ENCODE measurements at regions not wholly inside any gene's neighbourhood (a gene's known extent, or its start where the extent isn't known, plus 50 kb on each side); places are given as distances from the start of the nearest gene placed in this dataset.
A peak's percentile ranks its signal among the peaks of the same experiment; 100 is the strongest.
"Not testable (repeated sequence)": the region's sequence is repeated elsewhere in the genome, so short reads cannot be mapped to it uniquely, and the experiment has no call there.

DNA sequence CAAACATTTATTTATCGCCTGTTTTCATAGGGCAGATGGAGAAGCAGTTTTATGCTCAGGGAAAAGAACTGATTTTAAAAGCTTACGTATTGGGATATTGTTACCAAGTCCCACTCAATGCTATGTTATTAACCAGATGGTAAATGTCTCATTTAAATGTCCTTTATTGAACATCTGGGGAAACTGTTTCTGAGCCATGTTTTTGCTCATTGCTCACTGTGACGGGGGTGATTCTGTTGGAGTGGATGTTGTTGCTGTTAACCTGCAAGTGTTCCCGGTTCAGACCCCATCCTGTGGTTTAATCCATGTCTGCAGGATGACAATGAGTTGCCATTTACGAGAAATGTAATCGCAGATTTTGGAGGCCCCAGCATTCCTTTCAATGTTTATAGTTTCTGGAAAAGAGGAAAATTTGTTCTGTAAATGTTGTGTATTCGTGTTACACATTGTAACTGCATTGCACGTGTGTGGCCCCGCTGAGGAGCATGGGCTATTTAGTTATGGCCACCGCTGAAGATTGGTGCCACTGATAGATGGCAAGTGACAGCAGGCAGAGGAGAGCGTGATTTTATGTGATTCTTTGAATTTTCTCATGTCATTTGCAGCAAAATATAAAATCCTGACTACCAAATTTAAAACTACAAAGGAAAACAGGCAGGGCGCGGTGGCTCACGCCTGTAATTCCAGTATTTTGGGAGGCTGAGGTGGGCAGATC lies 174.8 kb upstream of the COPS8 start:
- DNase-seq, result no peak

DNA sequence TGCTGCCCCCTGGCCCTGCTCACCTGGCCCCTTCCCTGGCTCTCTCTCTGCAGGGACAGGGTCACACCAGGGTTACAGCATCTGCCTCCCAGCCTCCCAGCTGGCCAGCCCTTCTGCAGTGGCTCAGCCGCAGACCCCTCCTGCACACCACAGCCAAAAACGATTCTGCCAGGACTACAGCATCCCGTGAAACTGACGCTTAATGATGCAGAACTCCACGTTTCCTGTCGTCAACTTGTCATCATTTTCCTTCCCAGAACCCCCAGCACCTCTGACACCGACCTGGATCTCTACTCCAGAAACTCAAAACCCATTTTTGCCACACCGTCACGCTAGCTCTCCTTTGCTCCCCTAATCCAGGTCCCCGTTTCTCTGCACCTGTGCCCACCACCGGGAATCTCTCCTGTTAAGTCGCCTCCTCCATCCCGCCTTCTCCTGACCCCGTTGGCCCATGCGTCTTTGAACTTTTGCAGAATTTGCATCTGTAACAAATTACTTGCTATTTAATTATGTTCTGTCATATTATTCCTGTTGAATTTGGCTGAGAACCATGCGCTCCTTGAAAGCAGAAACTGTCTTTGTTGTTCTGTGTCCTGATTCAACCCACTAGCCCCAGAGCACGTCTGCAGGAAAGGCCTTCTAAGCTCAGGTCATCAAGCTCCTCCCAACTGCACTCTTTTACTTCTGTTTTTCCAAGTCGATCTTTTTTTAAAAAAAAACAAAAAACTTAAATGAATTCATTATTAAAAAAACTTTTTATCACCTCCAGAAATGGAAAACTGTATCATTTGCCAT lies 173.2 kb upstream of the COPS8 start:
- no peak for DNase-seq

- DNase-seq, result no peak
These were observed 170.5 kb upstream of the COPS8 start for GRCh38 chr2:236915186-236915585.

DNA sequence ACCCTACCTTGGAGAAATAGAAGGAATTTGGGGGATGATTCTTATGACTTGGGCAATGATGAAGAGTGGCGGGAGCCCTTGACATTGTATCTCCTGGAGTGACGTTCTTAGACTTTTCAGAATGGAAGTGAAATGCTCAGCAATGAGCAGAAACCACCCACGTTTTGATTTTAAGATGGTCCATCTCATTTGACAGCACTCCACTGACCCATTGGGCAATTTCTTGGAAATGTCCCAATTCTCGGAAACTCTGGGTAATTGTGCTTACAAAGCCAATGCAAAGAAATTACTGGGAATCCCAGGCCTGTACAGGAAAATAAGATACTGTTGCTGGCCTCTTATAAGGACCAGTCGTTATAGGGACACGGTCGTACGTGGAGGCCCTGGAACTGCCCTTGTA lies 170.0 kb upstream of the COPS8 start:
- DNase-seq, result no peak

GRCh38 chr2:236916181-236916580 lies 169.5 kb upstream of the COPS8 start:
- DNase-seq, result no peak

- DNase-seq, result no peak
These were observed 169.0 kb upstream of the COPS8 start for GRCh38 chr2:236916651-236917050.

DNA sequence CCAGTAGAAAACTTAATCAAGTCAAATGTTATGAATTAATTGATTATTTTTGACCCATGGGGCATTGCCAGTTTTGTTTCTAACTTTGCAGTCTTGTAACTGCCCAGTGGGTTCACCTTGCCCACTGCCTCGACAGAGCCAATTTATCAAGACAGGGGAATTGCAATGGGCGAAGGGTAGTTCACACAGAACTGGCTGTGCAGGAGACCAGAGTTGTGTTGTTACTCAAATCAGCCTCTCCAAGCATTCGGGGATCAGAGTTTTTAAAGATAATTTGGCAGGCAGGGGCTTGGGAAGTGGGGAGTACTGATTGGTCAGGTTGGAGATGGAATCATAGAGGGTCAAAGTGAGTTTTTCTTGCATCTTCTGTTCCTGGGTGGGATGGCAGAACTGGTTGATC lies 168.5 kb upstream of the COPS8 start:
- DNase-seq, result no peak

GRCh38 chr2:236918545-236918944 lies 167.1 kb upstream of the COPS8 start:
- DNase-seq, result no peak

DNA sequence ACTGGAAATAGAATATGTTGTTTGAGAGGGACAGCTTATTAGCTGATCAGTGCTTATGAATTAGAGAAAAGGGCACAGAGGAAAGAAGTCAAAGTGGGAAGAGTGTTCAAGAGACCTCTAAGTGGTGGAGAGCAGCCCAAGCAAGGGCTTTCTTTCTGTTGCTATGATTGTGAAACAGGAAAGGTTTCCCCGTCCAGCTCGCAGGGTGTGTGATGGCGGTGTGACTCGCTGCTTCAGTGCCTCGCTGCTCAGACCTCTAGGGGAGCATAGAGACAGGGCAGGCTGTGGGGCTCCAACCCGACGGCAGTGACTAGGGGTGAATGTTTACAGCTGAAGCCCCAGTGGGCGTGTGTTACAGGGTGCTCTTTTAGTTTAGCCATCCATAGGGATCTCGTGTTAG lies 166.5 kb upstream of the COPS8 start:
- DNase-seq, result no peak

DNA sequence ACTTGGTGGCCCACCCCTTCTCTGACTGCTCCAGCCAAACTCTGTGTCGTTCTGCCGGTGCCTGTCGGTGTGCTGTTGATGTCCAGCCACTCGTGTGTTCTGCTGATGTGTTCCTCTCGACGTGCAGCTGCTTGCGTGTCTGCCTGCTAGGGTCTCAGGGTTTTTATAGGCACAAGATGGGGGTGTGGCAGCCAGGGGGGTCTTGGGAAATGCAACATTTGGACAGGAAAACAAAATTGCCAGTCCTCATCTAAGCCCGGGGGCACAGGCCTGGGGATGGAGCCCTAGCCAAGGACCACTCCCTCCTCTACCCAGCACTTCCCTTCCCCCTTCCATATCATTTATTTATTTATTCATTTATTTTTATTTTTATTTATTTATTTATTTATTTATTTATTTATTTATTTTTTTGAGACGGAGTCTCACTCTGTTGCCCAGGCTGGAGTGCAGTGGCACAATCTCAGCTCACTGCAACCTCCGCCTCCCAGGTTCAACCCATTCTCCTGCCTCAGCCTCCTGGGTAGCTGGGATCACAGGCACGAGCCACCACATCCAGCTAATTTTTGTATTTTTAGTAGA lies 165.8 kb upstream of the COPS8 start:
- DNase-seq, result not testable (repeated sequence)

DNA sequence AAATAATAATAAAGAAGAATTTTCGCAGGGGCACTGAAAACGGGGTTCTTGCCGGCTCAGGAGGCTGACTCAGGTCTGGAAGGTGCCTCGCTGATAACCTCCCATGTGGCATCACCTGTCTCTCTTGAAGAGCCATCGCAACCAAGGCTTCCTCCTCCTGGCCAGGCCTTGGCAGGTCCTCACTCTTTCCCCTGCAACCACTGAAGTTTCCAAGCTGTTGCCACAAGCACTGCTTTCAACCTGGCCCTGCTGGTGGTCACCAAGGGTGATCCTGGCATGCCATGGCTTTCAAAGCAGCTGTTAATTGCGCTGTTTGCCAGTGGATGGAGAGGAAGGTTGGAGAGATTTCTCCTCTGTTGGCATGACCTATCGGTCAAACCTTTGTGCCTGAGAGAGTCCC lies 163.6 kb upstream of the COPS8 start:
- no peak for DNase-seq

DNA sequence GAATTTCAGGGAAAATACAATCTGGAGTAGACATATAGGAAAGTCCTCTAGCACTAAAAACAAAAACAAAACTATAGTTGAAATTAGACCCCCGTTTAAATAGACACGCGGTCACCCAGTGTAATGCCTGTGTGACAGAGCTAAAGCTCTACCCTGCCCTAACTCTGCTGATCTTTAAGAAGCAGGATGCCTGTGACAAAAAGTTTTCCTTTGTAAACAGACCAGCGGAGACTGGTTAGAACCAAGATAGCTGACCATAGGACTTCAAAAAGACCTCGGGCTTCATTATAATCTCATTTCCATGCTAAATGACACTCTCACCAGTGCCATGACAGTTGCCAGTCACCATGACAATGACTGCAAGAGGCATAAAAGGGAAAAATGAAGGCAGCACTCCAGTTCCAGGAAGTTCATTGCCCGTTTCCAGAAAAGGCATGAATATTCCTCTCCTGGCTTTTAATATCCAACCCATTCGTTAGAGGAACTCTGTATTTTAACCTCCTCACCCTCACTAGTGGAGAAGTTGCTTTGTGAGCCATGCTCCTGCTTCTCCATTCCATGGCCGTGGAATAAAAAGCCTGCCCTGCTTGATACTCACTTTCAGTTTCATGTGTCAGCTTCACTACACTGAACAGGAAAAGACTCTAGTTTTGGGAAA lies 157.2 kb upstream of the COPS8 start:
- peak; percentile 5 for DNase-seq

GRCh38 chr2:236932831-236933361 lies 152.8 kb upstream of the COPS8 start:
- DNase-seq, result no peak

DNA sequence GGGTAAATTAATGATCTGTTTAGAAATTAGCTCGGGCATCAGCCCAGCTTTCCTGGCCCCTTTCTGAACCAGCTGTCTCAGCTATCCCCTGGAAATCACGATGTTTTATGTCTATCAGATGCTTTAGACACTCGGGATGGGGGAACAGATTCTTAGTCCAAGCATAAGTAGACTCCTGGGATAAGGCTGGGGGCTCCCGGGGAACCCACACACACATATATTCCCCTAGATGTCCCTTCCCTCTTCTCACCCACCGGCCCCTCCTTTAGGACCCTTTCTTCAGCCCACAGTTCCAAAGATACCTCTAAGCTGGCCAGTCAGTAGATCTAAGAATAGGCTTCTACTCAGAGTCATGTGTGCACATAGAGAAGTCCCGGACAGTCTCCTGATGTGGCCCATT lies 151.5 kb upstream of the COPS8 start:
- no peak for DNase-seq

DNA sequence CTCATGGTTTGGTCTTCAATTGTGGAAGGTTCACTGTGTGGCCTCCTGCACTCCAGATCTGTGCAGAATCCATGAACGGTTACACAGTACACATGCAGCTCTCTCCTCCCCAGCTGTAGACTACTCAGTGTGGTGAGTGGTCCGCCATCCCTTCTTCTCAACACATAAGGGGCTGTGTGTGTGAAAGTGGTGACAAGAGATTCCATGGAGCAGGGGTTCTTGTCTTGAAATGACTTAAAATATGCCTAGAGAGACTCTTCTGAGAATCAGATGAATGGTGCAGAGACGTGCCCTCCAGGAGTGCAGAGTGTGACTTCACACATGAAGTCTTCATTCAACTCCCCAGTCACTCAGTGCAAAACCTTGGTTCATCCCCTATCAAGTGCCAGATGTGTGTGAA lies 151.0 kb upstream of the COPS8 start:
- DNase-seq, result no peak

- DNase-seq, result no peak
These were observed 150.6 kb upstream of the COPS8 start for GRCh38 chr2:236935083-236935482.

DNA sequence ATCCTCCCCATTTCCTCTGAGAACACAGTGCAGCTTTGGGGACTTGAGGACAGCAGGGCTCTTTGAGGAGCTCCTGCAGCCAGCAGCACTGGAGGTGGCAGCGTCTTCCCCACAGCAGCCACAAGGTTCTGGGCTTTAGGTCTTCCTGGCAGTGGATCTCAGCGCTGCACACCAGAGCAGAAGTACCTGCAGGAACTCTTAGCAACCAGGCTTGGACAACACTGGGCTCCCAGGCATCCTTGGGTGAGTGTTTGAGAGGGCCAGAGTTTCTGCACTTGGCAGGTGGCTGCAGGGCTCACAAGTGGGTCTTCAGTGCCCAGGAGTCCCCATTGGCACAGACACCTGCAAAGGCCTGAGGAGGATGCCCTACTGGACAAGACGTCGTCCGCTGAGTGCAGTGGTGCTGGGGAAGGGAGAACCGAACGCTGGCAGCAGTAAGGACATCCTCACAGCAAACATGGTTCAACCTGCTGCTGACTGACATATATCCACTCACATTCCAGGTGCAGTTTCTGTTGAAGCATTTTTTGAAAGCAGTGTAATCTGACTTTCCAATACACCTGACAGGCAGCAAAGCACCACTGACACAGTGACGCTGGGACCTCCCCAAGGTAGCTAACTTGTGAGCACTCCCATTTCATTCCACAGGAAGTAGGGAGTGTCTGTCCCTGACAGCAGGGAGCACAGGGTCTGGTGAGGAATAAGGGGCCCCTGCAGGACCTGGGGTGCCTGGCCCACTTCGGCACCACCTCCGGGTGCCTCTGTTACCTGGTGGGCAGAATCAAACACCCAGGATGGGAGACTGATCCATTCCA lies 149.9 kb upstream of the COPS8 start:
- DNase-seq, result no peak

DNA sequence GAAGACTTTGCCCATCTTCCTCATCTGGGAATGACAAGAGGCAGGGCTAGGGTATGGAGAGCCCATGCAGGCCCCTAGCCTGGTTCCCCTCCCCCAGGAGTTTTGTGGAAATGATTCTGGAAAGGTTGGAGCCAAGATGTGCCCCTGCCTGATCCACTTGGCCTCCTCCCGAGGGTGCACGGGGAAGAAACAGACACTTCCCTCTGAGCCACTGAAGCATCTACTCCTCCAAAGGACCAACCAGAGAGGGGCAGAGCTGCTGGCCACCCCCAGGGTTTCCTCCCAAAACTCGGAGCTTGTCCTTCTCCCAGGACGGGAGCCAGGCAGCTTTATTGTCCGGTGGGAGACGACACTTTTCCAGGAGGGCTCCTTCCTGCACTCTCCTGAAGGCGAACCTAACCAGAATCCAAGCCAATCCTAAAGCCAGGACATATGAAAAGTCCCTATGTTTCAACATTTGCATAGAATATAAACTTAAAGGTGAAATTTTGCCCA lies 149.2 kb upstream of the COPS8 start:
- no peak for DNase-seq

- no peak for DNase-seq
These were observed 147.6 kb upstream of the COPS8 start for GRCh38 chr2:236938126-236938525.

DNA sequence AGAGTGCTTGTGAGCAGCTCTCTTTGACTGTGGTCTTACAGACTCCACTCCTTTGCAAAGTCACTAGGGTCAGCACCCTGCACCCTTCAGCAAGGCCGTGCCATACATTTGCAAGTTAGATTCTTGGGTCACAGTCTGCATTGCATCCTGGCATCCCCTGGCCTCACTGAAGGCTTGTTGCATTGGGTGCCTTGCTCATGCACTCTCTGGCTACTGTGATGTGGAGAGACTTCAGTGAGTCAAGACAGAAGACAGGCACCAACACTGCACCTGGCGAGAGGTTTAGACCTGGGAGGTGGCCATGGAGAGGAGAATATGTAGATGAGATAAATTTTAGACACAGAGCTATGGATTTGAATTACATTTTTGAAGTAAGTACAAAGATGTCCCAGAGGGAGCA lies 146.4 kb upstream of the COPS8 start:
- DNase-seq, result no peak

DNA sequence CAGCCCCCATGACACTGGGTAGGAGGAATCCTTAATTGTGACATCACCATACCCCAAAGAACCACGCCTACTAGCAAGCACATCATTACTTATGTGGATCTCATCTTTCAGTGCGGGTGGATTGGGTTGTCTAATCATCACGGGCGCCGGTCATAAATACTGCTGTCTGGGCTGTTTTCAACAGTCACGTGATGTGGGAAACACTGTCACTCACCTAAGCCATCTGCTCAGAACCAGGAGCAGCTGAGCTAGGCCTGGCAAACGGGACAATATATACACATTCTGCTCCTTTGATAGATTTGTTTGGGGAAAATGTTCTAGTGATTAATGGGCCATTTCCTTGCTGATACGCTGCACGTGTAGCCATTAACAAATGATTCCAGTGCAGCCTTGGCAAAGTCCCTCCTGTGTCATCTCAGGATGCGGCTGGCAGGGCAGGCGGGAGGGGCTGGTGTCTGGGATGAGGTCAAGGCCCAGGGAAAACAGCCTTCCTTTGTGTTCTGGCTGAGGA lies 145.9 kb upstream of the COPS8 start:
- no peak for DNase-seq

DNA sequence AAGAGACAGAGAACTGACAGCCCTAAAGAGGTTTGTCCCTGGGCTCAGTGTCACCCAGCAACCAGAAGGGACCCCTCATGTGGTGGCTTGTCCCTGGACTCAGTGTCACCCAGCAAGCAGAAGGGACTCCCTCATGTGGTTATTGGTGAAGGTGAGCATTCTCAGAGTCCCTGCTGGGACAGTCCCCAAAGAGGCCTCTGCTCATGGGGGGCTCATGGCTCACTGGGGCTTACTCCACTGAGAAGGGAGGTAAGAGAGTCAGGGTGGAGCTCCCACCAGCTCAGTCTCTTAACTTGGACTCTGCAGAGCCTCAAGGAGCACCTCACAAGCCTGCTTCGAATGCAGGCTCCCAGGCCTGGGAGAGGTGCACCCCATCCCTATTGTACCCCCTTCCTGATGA lies 145.2 kb upstream of the COPS8 start:
- no peak for DNase-seq

All from CD4-positive, alpha-beta T cell treated with Interleukin-17A for 1 hour (primary cell).